HTR-8/SVneo (cell line): ENCODE measurements at regions not wholly inside any gene's neighbourhood (a gene's known extent, or its start where the extent isn't known, plus 50 kb on each side); places are given as distances from the start of the nearest gene placed in this dataset.

Source experiments
- DNase-seq: peaks from one replicate; pipeline ENCODE4 v3.0.0; 2011; ENCODE audit warnings: low spot score, mixed read lengths; ENCODE audit not compliant: insufficient read length
- FAIRE-seq: peaks from 2 replicates; lab custom pipeline; 2011; peaks lifted over from hg19 to GRCh38; lab: Jason Lieb, UNC

DNA sequence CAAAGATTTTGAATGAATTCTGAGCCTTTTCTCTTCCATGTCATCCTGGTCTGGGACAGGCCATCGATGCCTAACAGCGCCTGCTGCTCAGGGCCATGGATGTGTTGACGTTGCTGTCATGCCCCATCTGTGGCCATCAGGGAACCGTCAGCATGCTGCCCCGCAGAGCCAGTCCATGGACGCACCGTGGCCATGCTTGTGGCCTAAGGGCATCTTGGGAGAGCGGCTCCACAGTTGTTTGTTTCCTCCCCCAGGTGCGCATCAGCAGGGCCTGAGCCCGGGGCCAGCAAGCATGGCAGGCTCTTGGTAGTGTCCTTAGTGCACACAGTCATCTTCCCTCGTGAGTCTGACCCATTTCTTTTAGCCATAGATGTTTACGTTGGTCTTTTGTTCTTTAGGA, 142.7 kb downstream of the VAPA start:
- DNase-seq (no peak), FAIRE-seq (no peak)

DNA sequence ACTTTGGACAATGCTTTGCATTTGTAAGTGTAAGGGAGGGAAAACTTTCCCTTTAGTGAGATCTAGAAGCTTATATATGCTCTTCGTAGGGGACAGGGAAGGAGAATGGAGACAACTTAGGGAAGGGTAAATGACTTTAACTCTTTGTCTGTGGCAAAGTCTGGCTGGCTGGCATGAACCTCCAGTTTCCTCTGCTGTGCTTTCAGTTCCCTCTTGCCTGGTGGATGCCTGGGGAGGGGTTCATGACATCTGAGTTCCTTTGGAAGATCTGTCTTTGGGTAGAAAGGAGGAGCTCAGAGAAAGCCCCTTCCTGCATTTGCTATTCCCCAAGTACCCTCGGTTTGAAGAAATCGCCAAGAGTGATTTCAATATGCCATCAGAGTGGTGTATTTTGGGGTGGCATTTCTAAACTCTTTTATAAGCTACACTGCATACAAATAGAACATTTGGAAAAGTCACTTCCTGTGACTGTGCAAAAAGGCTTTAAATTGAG, 143.6 kb downstream of the VAPA start:
- DNase-seq (no peak), FAIRE-seq (no peak)

DNA sequence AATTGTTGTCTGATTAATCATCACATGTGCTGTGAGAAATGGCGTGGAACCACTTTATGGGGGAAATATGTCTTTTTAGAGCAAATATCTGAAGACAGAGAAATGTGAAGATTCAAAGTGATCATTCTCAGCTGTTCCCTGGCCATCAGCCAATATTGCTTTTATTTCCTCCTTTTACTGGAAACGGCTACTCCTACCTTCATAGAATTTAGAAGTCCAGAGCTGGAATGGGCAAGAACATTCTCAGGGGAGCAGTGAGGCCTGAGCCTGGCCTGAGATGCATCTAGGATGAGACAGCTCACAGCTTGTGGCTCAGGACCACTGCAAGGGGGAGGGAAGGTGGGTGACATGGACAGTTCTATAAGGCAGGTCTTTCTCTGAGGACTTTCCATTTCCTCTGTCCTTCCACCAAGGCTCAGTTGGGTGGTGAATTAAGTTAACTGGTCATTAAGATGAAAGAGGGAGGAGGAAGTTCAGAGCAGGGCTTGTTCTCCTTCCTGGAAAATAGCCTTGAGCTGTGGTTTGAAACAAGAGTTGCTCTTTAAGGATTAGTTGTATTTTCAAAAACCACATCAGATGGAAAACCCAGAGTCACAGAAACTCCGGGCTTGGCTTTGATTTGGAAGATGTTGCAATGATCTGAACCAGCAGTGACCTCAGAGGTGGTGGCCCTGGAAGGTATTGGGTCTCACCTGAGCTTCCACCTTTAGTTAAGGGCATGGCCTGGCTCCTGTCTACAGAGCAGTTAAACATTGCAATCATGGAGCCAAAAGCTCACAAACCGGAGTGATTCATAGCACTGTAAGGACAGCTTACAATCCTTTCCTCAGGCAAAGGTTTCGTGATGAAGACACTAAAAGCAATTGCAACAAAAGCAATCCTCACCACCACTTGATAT, 144.3 kb downstream of the VAPA start:
- FAIRE-seq: no peak
- peak; percentile 39 for DNase-seq

DNA sequence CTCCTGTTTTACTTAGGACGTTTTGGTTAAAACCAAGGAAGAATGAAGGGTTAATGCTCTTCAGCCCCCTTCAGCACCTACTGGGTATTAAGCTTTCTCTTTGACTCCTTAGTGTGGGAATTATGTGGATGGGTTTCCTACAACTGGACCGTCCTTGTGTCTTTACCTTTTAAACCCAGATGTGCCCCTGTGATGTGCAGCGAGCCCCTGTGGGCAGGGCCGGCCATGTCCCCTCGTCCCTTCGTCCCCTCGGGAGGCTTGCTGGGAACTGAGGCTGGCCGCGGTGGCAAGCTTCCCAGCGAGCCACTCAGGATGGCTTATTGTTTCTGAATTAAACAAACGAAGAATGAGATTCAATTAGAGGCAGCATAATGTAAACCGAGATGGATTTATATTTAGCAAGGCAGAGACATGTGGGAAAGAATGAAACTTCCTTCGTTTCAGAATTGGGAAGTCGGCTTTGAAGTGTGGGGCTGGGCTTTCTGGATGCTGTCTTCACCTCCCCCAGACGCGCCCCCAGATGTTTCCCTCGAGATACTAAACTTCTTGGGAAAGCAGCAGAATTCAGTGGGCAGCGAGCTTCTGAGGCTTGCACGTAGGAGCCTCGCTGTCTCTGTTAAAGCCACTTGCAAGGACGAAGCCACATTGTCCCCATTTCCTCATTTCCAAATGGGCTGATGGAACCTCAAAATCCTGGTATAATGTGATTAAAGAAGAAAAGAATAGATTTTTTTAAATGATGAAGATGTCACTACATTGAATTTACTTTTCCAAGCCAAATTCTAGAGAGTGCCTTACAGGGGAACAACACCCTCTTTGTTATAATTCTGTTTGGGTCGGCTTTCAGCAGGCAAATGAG, 146.0 kb downstream of the VAPA start:
- DNase-seq (no peak), FAIRE-seq (no peak)

DNA sequence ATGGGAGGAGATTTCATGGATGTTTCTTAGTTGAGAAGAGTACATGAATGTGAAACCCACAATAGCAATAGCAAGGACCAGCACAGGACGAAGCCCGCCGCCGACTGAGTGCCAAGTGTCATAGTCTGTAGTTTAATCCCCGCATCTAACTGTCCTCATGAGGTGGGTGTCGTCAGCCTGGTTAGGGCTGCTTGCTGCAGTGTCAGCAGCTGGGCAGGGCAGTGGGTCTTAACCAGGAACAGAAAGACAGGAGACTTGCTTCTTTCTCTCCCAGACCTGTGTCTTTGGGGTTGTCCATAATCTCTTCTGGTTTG, 146.6 kb downstream of the VAPA start:
- FAIRE-seq (no peak), DNase-seq (no peak)

DNA sequence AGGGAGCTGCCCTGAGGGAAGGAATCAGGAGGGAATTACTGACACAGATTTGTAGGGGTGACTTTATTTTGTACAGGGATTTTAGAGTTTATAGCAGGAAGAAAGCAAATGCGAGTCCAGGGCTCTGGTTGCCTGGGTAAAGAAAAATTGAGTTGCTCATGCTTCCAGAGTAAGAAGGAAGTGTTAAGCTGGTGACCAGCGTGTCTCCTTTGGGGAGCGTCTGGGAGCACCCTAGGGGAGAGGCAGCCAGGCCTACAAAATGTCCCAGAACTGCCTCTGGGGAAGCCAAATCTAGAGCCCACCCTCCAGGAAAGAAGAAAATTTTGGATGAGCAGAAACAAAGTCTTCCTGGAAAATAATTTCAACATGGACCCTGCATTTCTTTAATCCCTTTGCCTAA, 147.0 kb downstream of the VAPA start:
- no peak for FAIRE-seq
- DNase-seq: no peak

DNA sequence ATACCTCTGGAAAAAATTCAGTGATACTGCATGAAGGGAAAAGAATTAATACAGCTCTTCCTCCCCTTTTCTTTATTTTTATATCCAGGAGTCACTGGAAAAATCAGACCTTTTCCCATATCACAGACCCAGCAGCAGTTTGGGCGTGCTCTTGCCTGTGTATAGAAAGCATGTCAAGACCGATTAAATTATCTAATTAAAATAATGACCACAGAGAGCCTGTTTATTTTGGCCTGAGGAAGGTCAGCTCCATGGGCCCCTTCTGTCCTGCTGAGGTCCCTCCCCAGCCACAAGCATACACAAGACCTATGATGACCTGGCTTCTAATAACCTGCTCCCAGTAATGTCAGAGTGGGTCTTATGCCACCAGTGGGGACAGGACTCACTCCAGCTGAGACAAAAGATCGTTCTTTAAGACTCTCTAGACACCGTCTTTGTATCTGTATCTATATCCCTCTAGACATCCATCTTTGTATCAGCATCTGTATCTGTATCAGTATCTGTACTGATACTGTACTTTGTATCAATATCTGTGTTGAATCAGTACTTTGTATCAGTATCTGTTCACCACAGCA, 147.8 kb downstream of the VAPA start:
- no peak for DNase-seq
- FAIRE-seq: no peak

DNA sequence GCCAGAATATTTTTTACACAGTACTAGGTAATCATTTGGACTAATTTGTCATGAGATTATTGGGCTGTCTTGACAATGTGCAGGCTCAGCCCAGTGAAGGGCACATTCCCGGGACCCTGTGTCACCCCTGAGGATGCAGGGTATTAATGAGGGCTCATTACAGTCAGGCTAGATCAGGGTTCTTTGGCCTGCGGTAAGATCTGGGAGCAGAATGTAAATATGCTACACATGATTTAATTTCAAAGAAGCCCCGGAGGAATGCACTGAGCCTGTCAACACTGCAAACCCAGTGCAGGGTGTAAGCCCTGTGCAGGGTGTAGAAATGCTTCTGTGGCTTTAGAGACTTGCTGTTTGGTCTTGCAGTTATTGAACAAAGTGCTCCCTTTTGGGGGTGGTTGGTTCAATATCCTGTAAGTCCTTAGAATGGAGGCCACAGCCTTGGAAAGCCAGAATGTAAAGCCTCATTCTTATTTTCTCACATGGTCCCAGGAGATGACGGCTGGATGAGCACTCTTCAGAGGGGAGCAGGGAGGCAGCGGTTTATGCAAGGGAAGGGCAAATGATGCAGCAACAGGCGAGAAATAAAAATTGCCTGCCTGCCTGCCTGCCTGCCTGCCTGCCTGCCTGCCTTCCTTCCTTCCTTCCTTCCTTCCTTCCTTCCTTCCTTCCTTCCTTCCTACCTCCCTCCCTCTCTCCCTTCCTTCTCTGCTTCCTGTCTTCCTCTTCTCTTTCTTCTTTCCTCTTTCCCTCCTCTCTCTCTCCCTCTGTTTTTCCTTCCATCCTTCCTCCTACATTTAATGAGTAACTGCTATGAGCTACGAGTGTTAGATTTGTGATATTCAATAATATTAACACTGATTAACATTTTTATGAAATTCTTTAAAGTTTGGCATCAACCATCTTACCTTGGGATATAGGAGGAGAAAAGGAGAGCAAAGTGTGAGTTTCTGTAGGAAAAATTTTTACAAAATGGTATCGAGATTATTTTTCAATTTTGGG, 148.8 kb downstream of the VAPA start:
- FAIRE-seq (no peak), DNase-seq (no peak)

DNA sequence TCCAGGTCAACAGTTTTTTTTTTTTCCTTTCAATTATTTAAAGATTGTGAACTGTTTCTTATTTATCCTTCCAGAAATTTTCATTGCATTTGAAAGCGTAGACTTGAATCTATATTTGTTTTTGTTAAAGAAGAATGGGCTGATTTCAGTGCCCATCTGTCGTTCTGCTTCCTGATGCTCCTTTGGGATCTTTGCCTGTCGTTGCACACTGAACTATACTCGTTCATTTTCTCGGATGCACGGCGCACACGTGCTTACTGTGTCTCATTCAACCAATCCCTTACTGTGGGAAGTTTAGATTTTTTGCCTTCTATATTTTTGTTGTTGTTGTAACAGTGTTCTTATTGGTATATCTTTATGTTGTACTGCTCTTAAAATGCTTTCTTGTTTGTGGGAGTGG, 149.7 kb downstream of the VAPA start:
- DNase-seq (no peak), FAIRE-seq (no peak)

DNA sequence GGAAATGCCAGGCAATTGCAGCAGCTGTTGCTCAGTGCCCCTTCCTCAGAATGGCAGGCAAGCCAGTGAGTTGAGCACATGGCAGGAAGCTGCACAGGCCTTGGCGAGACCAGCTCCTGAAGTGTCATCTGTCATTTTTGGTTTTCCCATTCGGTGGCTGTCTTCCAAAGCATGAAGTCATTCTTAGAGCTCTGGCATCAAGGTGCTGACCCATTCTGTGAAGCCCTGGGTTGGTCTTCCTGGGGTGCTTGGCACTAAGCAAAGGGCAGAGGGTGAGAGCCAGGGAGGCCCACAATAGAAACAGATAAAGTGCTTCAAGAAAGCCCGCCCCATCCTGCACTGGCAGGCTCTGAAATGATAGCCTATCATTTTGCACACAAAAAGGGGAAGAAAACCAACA, 150.5 kb downstream of the VAPA start:
- FAIRE-seq: no peak
- DNase-seq: no peak

DNA sequence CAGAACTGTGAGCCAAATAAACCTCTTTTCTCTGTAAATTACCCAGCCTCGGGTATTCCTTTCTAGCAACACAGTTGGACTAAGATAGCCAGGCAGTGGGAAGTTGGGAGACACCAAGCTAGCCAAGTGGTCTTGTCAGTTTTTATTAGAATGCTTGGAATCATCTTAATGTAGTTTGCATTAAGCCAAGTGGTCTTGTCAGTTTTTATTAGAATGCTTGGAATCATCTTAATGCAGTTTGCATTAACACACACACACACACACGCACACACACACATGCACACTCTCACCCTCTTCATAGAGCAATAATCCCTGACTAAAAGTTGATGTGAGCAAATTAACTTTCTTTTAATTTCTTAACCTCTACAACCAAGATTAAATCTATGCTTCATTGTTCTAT, 151.5 kb downstream of the VAPA start:
- DNase-seq: no peak
- no peak for FAIRE-seq

DNA sequence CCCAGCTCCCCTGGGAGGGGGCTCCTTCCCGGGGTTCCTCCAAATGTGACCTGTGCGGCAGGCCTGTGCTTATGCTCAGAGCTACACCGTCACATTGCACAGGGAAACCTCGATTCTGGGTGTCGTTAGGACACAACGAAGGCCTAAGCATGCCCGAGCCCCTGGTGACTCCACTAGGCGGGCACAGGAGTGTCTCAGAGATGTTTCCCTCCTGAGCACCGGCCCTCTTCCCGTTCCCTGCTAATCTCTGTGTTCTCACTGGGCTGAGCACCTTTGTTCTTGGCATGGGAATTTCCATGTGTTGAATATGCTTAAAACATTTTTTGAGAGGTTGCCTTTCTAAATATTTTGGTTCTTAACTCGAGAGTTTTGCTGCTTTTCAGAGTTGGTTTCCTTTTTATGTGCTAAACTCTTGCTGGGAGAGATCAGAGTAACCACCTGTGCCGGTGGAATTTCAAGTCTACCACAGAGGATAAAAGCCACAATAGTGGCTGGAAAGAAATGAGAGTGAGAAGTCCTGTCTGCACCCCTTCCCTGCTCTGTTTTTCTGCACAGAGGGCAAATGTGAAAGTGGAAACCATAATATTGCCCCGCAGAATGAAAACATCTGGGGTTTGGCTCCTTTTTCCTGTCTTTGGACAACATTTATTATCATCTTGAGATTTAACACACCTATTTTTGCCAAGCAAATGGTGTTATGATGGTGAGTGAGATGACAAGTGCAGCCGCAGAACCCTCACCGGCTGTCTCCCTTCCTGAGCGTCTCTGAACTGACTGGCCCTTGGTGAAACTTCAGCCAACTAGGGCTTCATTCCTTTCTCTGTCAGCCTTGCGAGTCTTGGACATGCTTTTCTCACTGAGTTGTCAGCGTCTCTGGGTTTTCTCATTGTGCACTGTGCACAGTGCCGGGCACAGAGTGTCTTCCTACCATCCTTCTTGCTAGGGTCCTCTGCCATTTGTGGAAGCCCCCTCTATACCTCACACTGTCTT, 154.1 kb downstream of the VAPA start:
- no peak for DNase-seq
- no peak for FAIRE-seq

DNA sequence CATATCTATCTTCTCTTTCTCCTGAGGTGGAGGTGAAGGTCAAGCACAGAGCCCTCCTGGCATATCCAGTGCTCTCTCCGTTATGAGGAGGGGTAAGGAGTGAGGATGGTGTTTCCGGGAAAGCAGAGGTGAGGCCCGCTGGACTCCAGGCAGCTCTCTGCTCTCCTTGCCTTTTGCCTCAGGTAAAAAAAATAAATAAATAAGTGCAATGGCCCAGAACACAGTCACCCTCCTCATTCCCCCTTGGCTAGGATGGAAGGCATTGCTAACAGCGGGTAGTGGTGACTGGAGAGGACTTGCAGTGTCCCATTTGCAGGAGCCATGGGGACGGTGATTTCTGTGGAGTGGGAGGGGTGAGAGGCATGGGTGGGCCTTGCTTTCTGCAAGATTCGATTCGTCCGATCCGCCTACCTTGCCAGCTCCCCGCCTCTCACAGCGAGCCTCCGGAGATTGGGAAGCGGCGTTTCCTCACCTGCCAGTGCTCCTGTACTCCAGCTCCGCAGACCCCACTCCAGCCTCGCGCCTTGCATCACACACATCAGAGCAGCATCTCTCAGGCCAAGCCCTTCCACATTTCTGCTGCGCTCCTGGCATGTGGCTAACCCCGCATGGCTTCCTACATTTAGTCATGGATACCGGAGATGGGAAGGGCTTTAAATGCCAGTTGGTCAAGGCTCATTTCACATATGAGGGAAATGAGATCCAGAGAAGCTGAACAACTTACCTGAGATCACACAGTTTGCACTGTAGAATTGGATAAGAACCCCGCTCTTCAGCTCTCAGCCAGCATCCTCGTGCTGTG, 155.2 kb downstream of the VAPA start:
- DNase-seq: no peak
- no peak for FAIRE-seq

DNA sequence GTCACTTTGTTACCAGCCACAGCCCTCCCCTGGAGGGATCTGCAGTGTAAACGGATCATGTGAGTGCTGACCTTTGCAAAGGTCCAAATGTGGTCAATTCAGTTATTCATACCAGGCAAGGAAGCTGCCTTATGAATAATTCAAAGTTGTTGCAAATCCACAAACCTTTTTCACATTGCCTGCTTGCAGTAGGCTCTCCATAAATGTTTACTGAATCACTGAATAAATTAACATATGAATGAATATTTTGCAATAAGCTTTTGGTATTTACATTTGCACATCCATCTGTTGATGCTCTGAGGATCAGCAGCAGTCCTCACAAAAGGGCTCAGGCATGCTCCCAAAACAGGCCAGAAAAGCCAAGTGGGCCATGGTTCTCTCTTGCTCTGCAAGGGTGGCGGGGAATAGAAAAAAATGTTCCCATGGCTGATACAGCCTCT, 156.8 kb downstream of the VAPA start:
- DNase-seq: no peak
- FAIRE-seq: no peak

DNA sequence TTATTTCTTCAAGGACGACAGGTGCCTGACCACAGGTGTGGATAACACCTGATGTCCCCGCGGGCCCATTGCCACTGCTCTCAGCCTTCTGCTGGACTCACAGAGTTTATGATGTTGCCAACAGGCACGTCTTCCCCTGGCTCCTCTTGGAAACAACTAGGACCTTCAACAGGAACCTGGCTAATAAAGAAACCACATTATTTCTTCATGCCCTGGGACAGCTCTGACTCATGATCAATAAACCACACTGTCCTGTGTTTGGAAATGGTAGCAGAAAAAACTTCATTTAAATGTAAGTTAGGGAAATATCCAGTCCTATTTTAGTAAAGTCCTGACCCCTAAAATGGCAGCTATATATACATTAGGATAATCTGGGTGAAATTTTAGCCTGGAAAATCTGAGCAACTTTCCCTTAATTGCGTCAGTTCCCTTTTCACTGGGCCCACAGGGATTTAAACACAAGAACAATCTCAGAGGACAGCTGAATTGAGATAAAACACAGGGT, 158.9 kb downstream of the VAPA start:
- no peak for DNase-seq
- FAIRE-seq: no peak

DNA sequence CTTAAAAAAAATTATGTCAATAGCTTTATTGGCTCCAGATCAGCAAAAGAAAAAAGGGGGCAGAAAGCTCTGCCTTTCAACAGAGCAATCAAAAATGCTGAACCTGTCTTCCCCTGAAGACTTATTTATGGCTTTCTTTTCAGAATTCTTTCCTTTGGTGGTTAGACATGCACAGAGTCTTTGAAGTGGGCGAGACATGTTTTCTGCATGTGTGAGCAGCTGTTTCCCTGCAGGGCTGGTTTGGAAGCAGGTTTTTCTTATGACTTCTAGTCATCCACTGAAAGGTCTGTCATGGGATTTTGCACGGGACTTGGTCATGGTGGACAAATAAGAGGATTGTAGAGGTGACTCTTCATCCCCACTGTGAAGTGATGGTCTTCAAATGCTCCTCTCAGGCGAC, 160.3 kb downstream of the VAPA start:
- no peak for DNase-seq
- no peak for FAIRE-seq

DNA sequence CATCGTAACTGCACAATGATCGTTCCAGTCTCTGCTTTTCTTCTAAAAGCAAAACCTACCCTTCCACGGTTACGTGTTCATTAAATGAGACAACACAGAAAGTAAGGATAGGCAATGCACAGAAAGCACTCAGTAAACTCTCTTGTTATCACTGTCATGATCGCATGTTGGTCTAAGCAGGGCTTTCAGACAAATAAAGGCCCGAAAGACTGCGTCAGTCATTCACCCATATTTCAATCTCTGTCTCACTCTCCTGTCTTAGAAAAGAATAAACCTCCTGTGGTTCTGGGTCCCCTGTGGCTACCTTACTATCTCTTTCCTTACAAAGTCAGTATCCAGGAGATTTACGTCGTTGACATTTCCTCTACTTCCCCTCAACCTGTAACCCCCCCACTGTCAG, 160.9 kb downstream of the VAPA start:
- no peak for FAIRE-seq
- DNase-seq: no peak
